K562 (cell line): ENCODE measurements at regions not wholly inside any gene's neighbourhood (a gene's known extent, or its start where the extent isn't known, plus 50 kb on each side); places are given as distances from the start of the nearest gene placed in this dataset.

Experiments used
- CBX8 ChIP-seq: fragments of 200-600 bp; sonication (generic); IDR thresholded peaks from 2 replicates; pipeline ENCODE4 v1.6.1; 2012; ENCODE audit warnings: borderline replicate concordance, mixed run types, low read depth, mild to moderate bottlenecking, moderate library complexity, mixed read lengths, low read length, control low read depth, inconsistent platforms; ENCODE audit not compliant: poor library complexity, severe bottlenecking; ENCODE audit errors: extremely low read depth
- ELF4 ChIP-seq: fragments of 450-650 bp; formaldehyde crosslinking; IDR thresholded peaks from 2 replicates; pipeline ENCODE4 v1.4.0; 2022; ENCODE audit warnings: missing genetic modification characterization
- POLR2B ChIP-seq: fragments of 450-650 bp; IDR thresholded peaks from 2 replicates; pipeline ENCODE4 v1.6.1; 2018; ENCODE audit warnings: low read depth; ENCODE audit not compliant: partially characterized antibody
- SMARCB1 ChIP-seq: IDR thresholded peaks from 2 replicates; pipeline ENCODE4 v1.6.1; 2011; ENCODE audit warnings: improper control_type of control experiment, low read depth; ENCODE audit not compliant: insufficient read length
- ZKSCAN8 ChIP-seq: fragments of 200-800 bp; sonication (Bioruptor generic); IDR thresholded peaks from 2 replicates; pipeline ENCODE4 v1.6.1; 2016; ENCODE audit warnings: missing genetic modification characterization, missing compliant biosample characterization
- ZNF778 ChIP-seq: fragments of 450-650 bp; formaldehyde crosslinking; IDR thresholded peaks from 2 replicates; pipeline ENCODE4 v1.4.0; 2020; ENCODE audit warnings: mild to moderate bottlenecking, moderate library complexity
- TF ChIP-seq, protein P1 (sequence below), 3 experiments: IDR thresholded peaks in 2 of 3; conservative IDR thresholded peaks in 1 of 3; 2 replicates each; pipeline ENCODE4 v1.5.1; 2011 to 2012; ENCODE audit warnings: low read length in 3 of 3, mild to moderate bottlenecking in 3 of 3, control low read depth in 2 of 3, improper control_type of control experiment in 1 of 3, inconsistent platforms in 1 of 3, low read depth in 1 of 3, mixed read lengths in 1 of 3, moderate library complexity in 1 of 3; ENCODE audit not compliant: insufficient read depth in 2 of 3
- TF ChIP-seq, protein P2 (sequence below): fragments of 250-450 bp; sonication (Bioruptor Pico); IDR thresholded peaks from 2 replicates; pipeline ENCODE4 v1.4.0; 2020; ENCODE audit warnings: mild to moderate bottlenecking, moderate library complexity
- TF ChIP-seq, protein P3 (sequence below): sonication (generic); formaldehyde crosslinking; IDR thresholded peaks from 2 replicates; pipeline ENCODE4 v1.8.1; 2023; ENCODE audit warnings: mild to moderate bottlenecking, missing genetic modification reagents, moderate library complexity

DNA sequence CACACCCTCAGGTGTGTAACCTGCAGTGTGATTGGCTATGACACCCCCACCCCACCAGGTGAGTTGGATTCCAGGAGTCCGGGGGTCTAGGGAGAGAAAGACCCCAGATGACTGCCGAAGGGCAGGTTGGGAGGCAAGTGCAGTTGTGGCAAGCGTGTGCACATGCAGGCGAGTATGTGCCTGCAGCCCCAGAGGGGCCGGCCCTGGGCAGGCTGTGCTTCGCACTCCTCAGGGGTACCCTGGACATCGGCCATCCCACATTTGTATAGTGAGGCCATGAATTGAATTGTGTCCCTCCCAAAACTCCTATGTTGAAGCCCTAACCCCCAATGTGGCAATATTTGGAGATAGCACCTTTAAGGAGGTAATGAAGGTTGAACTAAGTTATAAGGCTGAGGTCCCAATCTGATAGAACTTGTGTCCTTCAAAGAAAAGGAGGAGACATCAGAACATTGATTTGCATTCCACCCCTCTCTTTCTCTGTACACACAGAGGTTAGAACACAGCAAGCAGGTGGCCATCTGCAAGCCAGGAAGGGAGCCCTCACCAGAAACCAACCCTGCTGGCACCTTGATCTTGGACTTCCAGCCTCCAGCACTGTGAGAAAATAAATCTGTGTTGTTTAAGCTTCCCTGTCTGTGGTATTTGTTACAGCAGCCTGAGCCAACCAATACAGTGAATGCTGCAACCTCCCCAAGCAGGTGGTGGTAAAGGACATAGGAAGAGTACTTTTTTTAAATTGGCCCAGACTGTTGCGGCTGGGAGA is 241.8 kb downstream of the TFCP2L1 start:
- no peak for TF ChIP-seq CBX8
- TF ChIP-seq, protein P1, sequence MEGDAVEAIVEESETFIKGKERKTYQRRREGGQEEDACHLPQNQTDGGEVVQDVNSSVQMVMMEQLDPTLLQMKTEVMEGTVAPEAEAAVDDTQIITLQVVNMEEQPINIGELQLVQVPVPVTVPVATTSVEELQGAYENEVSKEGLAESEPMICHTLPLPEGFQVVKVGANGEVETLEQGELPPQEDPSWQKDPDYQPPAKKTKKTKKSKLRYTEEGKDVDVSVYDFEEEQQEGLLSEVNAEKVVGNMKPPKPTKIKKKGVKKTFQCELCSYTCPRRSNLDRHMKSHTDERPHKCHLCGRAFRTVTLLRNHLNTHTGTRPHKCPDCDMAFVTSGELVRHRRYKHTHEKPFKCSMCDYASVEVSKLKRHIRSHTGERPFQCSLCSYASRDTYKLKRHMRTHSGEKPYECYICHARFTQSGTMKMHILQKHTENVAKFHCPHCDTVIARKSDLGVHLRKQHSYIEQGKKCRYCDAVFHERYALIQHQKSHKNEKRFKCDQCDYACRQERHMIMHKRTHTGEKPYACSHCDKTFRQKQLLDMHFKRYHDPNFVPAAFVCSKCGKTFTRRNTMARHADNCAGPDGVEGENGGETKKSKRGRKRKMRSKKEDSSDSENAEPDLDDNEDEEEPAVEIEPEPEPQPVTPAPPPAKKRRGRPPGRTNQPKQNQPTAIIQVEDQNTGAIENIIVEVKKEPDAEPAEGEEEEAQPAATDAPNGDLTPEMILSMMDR (IDR thresholded peaks at IDR 0.05 in 2 of 3, conservative IDR thresholded peaks at IDR 0.05 in 1 of 3; ENCODE audit: insufficient read depth in 2 of 3, low read depth in 1 of 3, low read length in 3 of 3): no peak
- TF ChIP-seq ZNF778 (CRISPR knock-in tag): no peak
- TF ChIP-seq, protein P2, sequence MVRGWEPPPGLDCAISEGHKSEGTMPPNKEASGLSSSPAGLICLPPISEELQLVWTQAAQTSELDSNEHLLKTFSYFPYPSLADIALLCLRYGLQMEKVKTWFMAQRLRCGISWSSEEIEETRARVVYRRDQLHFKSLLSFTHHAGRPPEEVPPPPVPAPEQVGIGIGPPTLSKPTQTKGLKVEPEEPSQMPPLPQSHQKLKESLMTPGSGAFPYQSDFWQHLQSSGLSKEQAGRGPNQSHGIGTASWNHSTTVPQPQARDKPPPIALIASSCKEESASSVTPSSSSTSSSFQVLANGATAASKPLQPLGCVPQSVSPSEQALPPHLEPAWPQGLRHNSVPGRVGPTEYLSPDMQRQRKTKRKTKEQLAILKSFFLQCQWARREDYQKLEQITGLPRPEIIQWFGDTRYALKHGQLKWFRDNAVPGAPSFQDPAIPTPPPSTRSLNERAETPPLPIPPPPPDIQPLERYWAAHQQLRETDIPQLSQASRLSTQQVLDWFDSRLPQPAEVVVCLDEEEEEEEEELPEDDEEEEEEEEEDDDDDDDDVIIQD (CRISPR knock-in tag): no peak
- no peak for TF ChIP-seq ZKSCAN8 (CRISPR knock-in tag)
- TF ChIP-seq ELF4 (CRISPR knock-in tag): no peak
- no peak for TF ChIP-seq POLR2B
- TF ChIP-seq SMARCB1: no peak
- TF ChIP-seq, protein P3, sequence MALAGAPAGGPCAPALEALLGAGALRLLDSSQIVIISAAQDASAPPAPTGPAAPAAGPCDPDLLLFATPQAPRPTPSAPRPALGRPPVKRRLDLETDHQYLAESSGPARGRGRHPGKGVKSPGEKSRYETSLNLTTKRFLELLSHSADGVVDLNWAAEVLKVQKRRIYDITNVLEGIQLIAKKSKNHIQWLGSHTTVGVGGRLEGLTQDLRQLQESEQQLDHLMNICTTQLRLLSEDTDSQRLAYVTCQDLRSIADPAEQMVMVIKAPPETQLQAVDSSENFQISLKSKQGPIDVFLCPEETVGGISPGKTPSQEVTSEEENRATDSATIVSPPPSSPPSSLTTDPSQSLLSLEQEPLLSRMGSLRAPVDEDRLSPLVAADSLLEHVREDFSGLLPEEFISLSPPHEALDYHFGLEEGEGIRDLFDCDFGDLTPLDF (CRISPR knock-in tag): no peak
